Activated CD8-positive, alpha-beta memory T cell treated with anti-CD3 and anti-CD28 coated beads, Interleukin-2, amount 10 ng/mL, durations not matched to agents 7 days and 5 days (primary cell): ENCODE measurements at regions not wholly inside any gene's neighbourhood (a gene's known extent, or its start where the extent isn't known, plus 50 kb on each side); places are given as distances from the start of the nearest gene placed in this dataset.

ENCODE experiments used
- ATAC-seq: fragments of 150-1000 bp; cut with Tn5 transposase; one replicate; pipeline ENCODE4 v1.10.0; 2021; ENCODE audit warnings: moderate library complexity
- CTCF ChIA-PET: fragments of 350-600 bp; sonication (Branson Sonifier 250); formaldehyde crosslinking; loops from one replicate; lab custom pipeline; 2021; ENCODE audit warnings: antibody characterized with exemption; lab: Charles Lee
- DNase-seq: peaks from one replicate; pipeline ENCODE4 v3.0.0-alpha.2; 2020
- H3K27ac Mint-ChIP-seq: one replicate; pipeline ENCODE4 v1.8.0; 2021; ENCODE audit warnings: mild to moderate bottlenecking, mixed read lengths
- H3K27me3 Mint-ChIP-seq: one replicate; pipeline ENCODE4 v1.8.0; 2021; ENCODE audit warnings: mixed read lengths
- H3K36me3 Mint-ChIP-seq: one replicate; pipeline ENCODE4 v1.8.0; 2021; ENCODE audit warnings: mild to moderate bottlenecking, mixed read lengths
- H3K4me1 Mint-ChIP-seq: one replicate; pipeline ENCODE4 v1.8.0; 2021; ENCODE audit warnings: mixed read lengths
- H3K4me3 Mint-ChIP-seq: one replicate; pipeline ENCODE4 v1.8.0; 2021; ENCODE audit warnings: mild to moderate bottlenecking, moderate library complexity, mixed read lengths
- H3K9me3 Mint-ChIP-seq: one replicate; pipeline ENCODE4 v1.8.0; 2022; ENCODE audit warnings: low read depth, mixed read lengths

DNA sequence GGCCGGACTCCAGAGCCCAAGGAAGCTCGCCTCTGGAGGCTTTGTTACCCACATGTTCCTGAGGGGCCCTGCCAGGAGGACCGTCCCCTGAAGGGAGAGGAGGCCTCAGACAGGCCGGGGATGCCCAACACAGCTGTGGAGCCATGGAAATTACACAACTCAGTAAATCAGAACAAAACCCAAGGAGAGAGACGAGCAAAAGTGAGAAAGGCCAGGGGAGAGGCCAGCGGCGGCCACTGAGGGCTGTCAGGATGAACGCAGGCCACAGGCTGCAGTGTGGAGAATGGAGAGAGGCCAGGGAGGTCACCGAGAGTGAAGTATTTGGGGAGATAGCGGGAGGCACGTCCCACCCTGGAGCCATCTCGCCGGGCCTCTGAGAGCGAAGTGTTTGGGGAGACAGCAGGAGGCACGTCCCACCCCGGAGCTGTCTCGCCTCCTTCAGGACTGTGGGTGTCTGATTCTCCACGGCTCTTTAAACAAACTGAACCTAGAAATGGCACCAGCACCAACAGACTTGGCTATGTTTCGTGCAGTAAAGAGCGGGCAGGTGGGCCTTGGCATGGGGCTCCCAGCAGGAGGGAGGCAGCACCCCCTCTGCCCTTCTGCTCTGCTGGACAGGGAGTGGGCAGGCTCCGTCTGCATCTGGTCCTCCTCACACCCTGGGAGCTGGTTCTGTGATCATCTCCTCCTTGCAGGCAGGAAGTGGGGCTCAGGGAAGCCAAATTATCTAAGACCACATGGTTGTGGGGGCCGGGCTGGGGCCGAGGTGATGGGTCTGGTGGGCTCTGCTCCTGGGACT is 91.0 kb downstream of the YTHDF1 start:
- CTCF ChIA-PET: no interaction called here
- DNase-seq (no peak), ATAC-seq (no peak)
- H3K4me3 Mint-ChIP-seq: no peak overlapping the region
- H3K27ac Mint-ChIP-seq: no peak overlapping the region
- no peaks in the 10 kb centered on the region for H3K36me3 Mint-ChIP-seq
- peaks cover 5% of the 10 kb centered on the region for H3K27me3 Mint-ChIP-seq
- H3K9me3 Mint-ChIP-seq: no peaks in the 10 kb centered on the region
- H3K4me1 Mint-ChIP-seq: no peaks in the 10 kb centered on the region

DNA sequence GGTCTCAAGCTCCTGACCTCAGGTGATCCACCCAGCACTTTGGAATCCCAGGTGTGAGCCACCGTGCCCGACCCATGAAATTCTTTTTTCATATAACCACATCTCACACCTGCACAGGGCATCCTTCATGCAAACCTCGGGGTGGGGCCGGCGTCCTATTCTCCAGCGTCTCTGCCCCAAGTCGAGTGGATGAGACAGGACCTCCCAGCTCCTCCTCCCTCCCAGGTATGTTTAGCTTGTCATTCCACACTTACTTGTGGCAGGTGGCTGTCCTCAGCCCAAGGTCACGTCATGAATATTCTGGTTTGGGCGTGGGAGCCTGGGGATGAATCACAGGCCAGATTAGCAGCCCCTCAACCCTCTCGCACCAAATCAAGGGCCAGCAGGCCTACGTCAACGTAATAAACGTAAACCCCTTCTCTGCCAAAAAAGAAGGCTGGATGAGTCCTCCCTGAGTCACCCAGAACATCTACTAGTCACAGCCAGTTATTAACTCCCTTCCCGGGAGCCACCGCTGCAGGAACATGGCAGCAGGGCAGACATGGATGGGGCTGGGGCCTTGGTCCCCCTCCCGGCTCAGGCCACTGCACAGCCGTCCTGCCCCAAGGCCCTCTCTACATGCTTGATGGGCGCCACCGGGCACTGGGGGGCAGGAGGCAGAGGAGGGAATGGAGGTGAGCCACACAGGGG is 91.7 kb downstream of the YTHDF1 start:
- Mint-ChIP-seq H3K9me3 (no peaks in the 10 kb centered on the region), H3K27ac (no peak overlapping the region), H3K4me3 (no peak overlapping the region), H3K27me3 (peaks cover 3% of the 10 kb centered on the region), H3K4me1 (no peaks in the 10 kb centered on the region), H3K36me3 (no peaks in the 10 kb centered on the region)
- ATAC-seq (no peak), DNase-seq (no peak)
- CTCF ChIA-PET: no interaction called here

DNA sequence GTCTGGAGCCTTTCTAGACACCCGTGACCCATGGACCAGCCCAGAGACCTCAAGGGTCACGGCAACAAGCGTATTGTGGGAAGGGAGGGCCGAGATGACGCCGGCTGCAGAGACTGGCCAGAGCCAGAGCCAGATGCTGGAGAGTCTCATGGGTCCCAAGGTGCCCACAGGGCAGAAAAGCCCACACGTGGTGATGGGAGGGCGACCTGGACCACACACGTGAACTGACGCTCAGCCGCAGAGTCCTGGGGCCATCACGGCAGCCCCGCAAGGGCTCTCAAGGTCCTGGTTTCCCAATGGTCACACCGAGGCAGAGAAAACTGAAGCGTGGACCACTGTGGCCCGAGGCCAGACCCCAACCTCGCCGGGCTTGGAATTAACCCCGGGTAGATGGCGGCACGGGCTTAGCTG is 92.6 kb downstream of the YTHDF1 start:
- H3K36me3 Mint-ChIP-seq: no peaks in the 10 kb centered on the region
- CTCF ChIA-PET: no interaction called here
- no peak overlapping the region for H3K27ac Mint-ChIP-seq
- peaks cover 2% of the 10 kb centered on the region for H3K27me3 Mint-ChIP-seq
- H3K9me3 Mint-ChIP-seq: no peaks in the 10 kb centered on the region
- H3K4me1 Mint-ChIP-seq: no peaks in the 10 kb centered on the region
- H3K4me3 Mint-ChIP-seq: no peak overlapping the region
- DNase-seq (no peak), ATAC-seq (no peak)

DNA sequence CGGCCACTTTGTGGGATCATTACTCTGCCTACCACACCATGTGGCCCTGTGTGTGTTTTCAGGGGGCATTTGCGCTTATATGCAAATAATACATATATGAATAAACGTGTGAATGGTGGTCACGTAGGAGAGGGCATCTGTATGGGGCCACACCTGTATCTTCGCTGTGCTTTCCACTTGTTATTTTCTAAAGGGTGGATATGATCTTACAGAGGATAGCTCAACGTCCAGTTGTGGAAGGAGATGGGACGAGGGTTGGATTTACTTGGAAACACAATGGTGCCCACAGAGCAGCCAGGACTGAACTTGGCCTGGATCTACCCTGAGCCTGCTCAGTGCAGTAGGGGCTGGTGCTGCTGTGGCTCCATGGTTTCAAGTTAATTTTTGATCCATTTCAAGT is 93.3 kb downstream of the YTHDF1 start:
- CTCF ChIA-PET: no interaction called here
- DNase-seq: no peak
- Mint-ChIP-seq H3K9me3 (no peaks in the 10 kb centered on the region), H3K4me1 (no peaks in the 10 kb centered on the region), H3K27ac (no peak overlapping the region), H3K4me3 (no peak overlapping the region), H3K36me3 (no peaks in the 10 kb centered on the region), H3K27me3 (peaks cover 2% of the 10 kb centered on the region)
- no peak for ATAC-seq

DNA sequence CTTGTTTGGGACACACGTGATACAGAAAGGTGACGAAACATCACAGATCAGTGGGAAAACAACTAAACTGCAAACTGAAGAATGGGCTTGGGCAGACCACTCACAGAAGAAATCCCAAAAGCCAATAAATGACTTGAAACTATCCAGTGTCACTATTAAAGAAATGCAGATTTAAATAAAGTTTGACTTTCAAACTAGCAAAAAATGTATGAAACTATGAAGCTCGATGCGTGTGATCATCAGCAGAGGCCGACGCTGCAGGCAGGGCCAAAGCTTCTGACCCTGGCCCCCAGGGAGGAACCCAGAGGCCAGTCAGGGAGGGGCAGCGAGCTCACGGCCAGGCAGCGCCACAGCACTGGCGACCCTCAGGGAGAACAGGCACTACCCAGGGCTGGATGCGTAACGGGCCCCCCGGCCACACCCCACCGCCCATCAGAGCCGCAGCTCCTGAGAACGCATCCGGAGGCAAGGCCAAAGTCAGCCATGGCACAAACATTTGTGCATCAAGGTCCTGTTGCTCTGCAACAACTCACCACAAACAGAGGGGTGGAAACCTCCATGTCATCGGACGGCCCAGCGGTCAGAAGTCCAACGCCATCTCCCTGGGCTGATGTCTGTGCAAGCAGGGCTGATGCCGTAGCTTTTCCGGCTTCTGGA is 94.1 kb downstream of the YTHDF1 start:
- no peaks in the 10 kb centered on the region for H3K9me3 Mint-ChIP-seq
- no peak overlapping the region for H3K27ac Mint-ChIP-seq
- H3K36me3 Mint-ChIP-seq: no peaks in the 10 kb centered on the region
- H3K4me1 Mint-ChIP-seq: no peaks in the 10 kb centered on the region
- H3K27me3 Mint-ChIP-seq: peaks cover 2% of the 10 kb centered on the region
- CTCF ChIA-PET: no interaction called here
- ATAC-seq (no peak), DNase-seq (no peak)
- H3K4me3 Mint-ChIP-seq: no peak overlapping the region

DNA sequence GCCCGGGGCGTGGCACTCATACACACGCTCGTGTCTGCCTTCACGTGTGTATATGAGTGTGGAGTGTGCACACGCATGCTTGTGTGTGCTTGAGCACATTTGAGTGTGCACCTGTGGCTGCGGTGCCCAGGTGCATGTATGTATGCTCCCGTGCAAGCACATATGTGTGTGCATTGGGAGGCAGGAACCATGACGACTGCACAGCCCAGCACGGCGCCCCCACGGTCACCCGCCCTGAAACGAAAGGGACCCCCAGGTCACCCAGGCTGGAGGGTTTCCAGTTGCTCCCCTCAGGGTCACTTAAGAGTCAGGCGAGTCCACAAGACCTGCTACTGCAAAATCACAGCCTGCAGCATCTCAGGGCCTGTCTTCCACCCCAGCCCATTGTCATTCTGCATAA is 94.7 kb downstream of the YTHDF1 start:
- no peak for ATAC-seq
- no peaks in the 10 kb centered on the region for H3K9me3 Mint-ChIP-seq
- peaks cover 4% of the 10 kb centered on the region for H3K27me3 Mint-ChIP-seq
- no peak for DNase-seq
- CTCF ChIA-PET: no interaction called here
- no peak overlapping the region for H3K4me3 Mint-ChIP-seq
- no peaks in the 10 kb centered on the region for H3K36me3 Mint-ChIP-seq
- no peak overlapping the region for H3K27ac Mint-ChIP-seq
- H3K4me1 Mint-ChIP-seq: no peaks in the 10 kb centered on the region

DNA sequence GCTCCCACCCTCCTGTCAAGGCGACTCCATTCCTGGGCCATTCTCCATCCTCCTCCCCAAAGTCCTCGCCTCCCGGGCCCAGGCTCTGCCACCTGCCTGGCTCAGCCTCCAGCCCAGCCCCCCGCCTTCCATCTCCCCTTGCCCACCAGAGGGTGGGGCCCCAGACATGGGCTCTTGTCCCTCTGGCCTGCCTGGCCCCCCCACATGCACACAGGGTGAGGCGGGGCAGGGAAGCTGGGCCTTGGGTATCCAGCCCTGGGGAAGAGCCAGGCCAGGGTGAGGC is 95.2 kb downstream of the YTHDF1 start:
- Mint-ChIP-seq H3K4me3 (no peak overlapping the region), H3K9me3 (no peaks in the 10 kb centered on the region), H3K27me3 (peaks cover 8% of the 10 kb centered on the region), H3K36me3 (no peaks in the 10 kb centered on the region), H3K4me1 (no peaks in the 10 kb centered on the region), H3K27ac (no peak overlapping the region)
- DNase-seq (no peak), ATAC-seq (no peak)
- CTCF ChIA-PET: no interaction called here

DNA sequence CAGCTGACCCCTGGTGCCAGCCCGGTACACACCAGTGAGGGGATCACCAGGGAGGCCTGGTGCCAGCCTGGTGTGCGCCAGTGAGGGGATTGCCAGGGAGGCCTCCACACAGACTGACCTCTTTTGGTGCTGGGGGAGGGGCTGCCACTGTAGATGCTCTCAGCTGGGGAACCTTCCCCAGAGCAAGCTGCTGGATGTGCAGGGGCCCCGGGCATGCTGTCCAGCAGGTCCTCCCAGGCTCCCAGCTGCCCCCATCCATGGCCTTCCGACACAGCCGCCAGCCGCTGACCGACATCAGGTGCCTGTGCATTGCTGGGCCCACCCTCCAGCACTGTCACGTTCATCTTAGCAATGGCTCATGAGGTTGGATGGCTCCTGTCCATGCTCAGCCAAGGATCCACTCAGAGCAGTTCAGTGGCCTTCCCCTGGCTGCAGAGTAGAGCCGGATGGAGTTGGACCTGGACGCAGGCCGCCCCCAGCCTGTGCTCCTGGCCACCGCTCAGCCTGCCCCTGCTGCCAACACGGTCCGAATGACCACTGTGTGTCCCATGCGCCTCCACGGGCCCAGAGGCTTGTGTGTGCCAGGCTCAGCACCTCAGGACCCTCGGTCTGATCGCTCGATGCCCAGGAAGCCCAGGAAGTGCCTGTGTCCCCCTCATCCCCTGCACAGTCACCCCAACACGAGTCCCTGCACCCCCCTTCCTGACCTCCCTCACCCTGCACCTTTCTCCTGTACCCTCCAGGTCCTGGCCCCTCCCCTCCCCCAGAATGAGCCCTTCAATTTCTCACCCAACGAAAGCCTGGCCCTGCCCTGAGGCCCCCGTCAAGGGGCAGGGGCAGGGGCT is 95.7 kb downstream of the YTHDF1 start:
- Mint-ChIP-seq H3K27ac (no peak overlapping the region), H3K27me3 (peaks cover 6% of the 10 kb centered on the region), H3K36me3 (no peaks in the 10 kb centered on the region), H3K4me1 (no peaks in the 10 kb centered on the region), H3K4me3 (no peak overlapping the region), H3K9me3 (no peaks in the 10 kb centered on the region)
- CTCF ChIA-PET: no interaction called here
- DNase-seq: no peak
- ATAC-seq: no peak

DNA sequence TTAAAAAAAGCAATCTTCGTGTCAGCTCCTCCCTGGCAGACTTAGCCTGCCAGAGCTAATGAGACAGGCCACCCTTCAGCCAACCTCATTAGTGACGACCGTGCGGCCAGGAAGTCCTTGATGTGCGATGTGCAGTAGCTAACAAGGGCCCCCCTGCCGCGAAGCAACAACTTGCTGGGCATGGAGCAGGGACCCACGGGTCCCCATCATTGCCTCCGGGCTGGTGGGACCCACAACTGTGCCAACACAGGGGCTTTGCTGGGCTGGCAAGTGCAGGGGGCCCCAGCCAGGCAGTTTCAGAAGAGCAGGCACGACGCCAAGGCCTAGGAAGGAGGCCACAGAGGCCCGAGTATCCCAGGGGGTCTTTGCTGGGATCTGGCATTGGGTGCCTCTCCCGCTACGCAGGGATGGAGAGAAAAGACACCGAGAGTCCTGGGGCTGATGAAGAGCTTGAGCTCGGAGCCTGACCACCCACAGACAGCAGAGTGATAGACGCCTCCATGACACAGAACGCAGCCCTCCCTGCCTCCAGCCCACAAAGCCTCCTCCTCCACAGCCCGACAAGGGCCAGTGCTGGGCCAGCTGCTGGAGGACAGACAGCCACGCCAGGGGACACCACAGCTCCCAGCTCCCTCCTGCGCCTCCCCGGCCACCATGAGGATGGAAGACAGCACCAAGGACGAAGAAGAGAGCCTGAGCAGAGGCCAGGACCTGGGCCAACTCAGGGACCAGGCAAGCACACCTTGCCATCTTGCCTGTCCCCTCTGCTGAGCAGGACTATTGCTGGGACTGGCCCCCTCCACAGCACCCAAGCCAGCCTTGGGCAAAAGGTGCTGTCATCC is 96.6 kb downstream of the YTHDF1 start:
- DNase-seq (no peak), ATAC-seq (no peak)
- H3K27me3 Mint-ChIP-seq: peaks cover 11% of the 10 kb centered on the region
- no peaks in the 10 kb centered on the region for H3K4me1 Mint-ChIP-seq
- H3K9me3 Mint-ChIP-seq: no peaks in the 10 kb centered on the region
- H3K4me3 Mint-ChIP-seq: no peak overlapping the region
- no peak overlapping the region for H3K27ac Mint-ChIP-seq
- CTCF ChIA-PET: no interaction called here
- no peaks in the 10 kb centered on the region for H3K36me3 Mint-ChIP-seq

DNA sequence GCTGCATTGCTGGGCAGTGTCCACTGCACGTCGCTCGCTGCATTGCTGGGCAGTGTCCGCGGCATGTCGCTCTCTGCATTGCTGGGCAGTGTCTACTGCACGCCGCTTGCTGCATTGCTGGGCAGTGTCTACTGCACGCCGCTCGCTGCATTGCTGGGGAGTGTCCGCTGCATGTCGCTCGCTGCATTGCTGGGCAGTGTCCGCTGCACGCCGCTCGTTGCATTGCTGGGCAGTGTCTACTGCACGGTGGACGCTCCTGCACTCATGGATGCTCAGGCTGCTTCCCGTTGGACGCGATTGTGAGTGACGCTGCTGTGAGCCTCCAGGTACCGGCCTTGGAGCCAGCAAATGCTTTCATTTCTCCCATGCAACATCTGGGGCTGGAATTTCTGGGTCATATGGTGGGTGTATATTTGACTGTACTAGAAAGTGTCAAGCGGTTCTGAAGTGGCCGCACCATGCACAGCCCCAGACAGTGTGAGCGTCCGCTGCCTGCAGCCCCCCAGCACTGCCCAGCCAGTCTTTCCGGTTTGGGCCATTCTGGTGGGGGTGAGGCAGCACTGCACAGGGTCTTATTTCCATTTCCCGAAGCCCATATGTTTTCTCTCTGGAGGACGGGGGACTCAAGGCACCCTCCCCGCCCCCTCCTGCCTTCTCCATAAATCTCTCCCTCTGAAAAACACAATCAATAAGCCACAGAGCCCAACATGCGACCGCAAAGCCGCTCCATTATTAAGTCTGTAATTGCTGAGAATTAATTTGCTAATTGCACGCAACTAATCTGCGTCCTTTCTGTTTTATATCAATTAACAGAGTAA is 97.4 kb downstream of the YTHDF1 start:
- H3K9me3 Mint-ChIP-seq: no peaks in the 10 kb centered on the region
- no peaks in the 10 kb centered on the region for H3K36me3 Mint-ChIP-seq
- DNase-seq (no peak), ATAC-seq (no peak)
- no peak overlapping the region for H3K4me3 Mint-ChIP-seq
- no peaks in the 10 kb centered on the region for H3K4me1 Mint-ChIP-seq
- CTCF ChIA-PET: no interaction called here
- peaks cover 17% of the 10 kb centered on the region for H3K27me3 Mint-ChIP-seq
- H3K27ac Mint-ChIP-seq: no peak overlapping the region

DNA sequence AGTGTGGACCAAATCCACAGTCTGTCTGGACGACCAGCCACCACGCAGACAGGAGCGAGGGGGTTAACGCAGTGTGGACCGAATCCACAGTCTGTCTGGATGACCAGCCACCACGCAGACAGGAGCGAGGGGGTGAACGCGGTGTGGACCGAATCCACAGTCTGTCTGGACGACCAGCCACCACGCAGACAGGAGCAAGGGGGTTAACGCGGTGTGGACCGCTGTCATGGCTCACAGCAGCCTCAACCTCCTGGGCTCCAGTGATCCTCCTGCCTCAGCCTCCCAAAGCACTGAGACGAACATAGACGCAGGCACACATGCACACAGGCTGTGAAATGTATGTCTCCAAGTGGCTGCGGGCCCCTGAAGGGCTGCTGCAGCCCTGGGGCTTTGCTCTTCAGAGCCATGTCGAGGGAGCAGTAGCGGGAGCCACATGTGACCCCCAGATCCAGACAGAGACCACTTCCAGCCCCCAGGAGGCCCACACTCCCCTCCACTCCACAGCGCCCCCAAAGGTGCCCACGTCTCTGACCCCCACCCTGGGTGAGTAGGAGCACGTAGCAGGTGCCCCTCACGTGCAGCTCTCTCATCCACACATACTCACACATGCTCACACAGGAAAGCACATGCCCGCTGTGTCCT is 98.1 kb downstream of the YTHDF1 start:
- DNase-seq (no peak), ATAC-seq (no peak)
- H3K9me3 Mint-ChIP-seq: no peaks in the 10 kb centered on the region
- H3K27me3 Mint-ChIP-seq: peaks cover 17% of the 10 kb centered on the region
- no peak overlapping the region for H3K4me3 Mint-ChIP-seq
- H3K27ac Mint-ChIP-seq: no peak overlapping the region
- no peaks in the 10 kb centered on the region for H3K4me1 Mint-ChIP-seq
- no peaks in the 10 kb centered on the region for H3K36me3 Mint-ChIP-seq
- CTCF ChIA-PET: no interaction called here

DNA sequence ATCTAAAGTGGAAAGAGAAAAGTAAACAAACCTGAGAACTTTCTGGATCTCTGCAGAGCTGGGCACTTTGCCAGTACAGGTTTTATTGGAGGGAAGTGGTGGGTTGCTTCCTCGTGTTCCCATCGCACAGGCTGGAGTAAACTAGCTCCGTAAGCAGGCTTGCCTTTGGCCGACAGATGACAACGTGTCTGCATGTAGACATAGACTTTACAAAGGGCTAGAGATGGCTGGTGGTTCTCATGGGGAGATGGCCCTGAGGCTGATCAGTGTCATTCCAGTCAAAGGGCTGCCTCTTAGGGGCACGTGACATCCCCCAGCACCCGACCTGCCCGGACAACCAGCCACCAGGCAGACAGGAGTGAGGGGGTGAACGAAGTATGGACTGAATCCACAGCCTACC is 98.8 kb downstream of the YTHDF1 start:
- no peaks in the 10 kb centered on the region for H3K36me3 Mint-ChIP-seq
- no peak overlapping the region for H3K27ac Mint-ChIP-seq
- no peaks in the 10 kb centered on the region for H3K4me1 Mint-ChIP-seq
- DNase-seq (no peak), ATAC-seq (no peak)
- H3K27me3 Mint-ChIP-seq: peaks cover 17% of the 10 kb centered on the region
- CTCF ChIA-PET: no interaction called here
- no peak overlapping the region for H3K4me3 Mint-ChIP-seq
- no peaks in the 10 kb centered on the region for H3K9me3 Mint-ChIP-seq
